GM12892 (cell line): ENCODE measurements at regions not wholly inside any gene's neighbourhood (a gene's known extent, or its start where the extent isn't known, plus 50 kb on each side); places are given as distances from the start of the nearest gene placed in this dataset.

ENCODE experiments used
- DNase-seq: peaks from one replicate; pipeline ENCODE4 v3.0.0; 2011; ENCODE audit not compliant: insufficient read length
- FAIRE-seq: peaks from 2 replicates; lab custom pipeline; 2011; peaks lifted over from hg19 to GRCh38; lab: Jason Lieb, UNC
- POLR2A ChIP-seq: IDR thresholded peaks from 2 replicates; pipeline ENCODE4 v1.6.1; 2011; ENCODE audit warnings: low read depth, low read length, control low read depth
- POLR2AphosphoS5 ChIP-seq: IDR thresholded peaks from 2 replicates; pipeline ENCODE4 v1.6.1; 2011; ENCODE audit warnings: low read depth, low read length, control low read depth
- TAF1 ChIP-seq: IDR thresholded peaks from 2 replicates; pipeline ENCODE4 v1.6.1; 2011; ENCODE audit warnings: low read depth, mild to moderate bottlenecking, control low read depth, low read length, borderline replicate concordance

- no peak for TF ChIP-seq POLR2AphosphoS5
- TF ChIP-seq TAF1, result no peak
- no peak for TF ChIP-seq POLR2A
- no peak for FAIRE-seq
- DNase-seq, result no peak
Measured at GRCh38 chr2:42933824-42934254, 141.5 kb upstream of the HAAO start.

GRCh38 chr2:42932271-42933151 is 140.1 kb upstream of the HAAO start:
- TF ChIP-seq POLR2A, result no peak
- no peak for TF ChIP-seq TAF1
- no peak for TF ChIP-seq POLR2AphosphoS5
- DNase-seq (no peak), FAIRE-seq (no peak)

- FAIRE-seq (no peak), DNase-seq (no peak)
- TF ChIP-seq POLR2A (no peak), POLR2AphosphoS5 (no peak), TAF1 (no peak)
Measured at GRCh38 chr2:42931818-42932195, 139.4 kb upstream of the HAAO start.

GRCh38 chr2:42931146-42931817 is 138.9 kb upstream of the HAAO start:
- TF ChIP-seq TAF1 (no peak), POLR2AphosphoS5 (no peak), POLR2A (no peak)
- DNase-seq, result no peak
- FAIRE-seq, result no peak

GRCh38 chr2:42930025-42930581 is 137.7 kb upstream of the HAAO start:
- TF ChIP-seq TAF1 (no peak), POLR2A (no peak), POLR2AphosphoS5 (no peak)
- FAIRE-seq (no peak), DNase-seq (no peak)

- no peak for FAIRE-seq
- no peak for TF ChIP-seq POLR2AphosphoS5
- TF ChIP-seq POLR2A, result no peak
- TF ChIP-seq TAF1, result no peak
Measured at GRCh38 chr2:42929546-42930024, 137.2 kb upstream of the HAAO start.

GRCh38 chr2:42928692-42929545 is 136.5 kb upstream of the HAAO start:
- TF ChIP-seq POLR2A (no peak), TAF1 (no peak), POLR2AphosphoS5 (no peak)
- DNase-seq, result no peak
- no peak for FAIRE-seq

More at GRCh38 chr2:42929546-42930024, 137.2 kb upstream of the HAAO start:
- no peak for DNase-seq

- no peak for FAIRE-seq
Measured at GRCh38 chr2:42928161-42928691, 135.8 kb upstream of the HAAO start.

GRCh38 chr2:42927334-42928160 is 135.2 kb upstream of the HAAO start:
- DNase-seq, result no peak
- TF ChIP-seq POLR2AphosphoS5 (no peak), POLR2A (no peak), TAF1 (no peak)
- FAIRE-seq, result no peak

More at GRCh38 chr2:42928161-42928691, 135.8 kb upstream of the HAAO start:
- DNase-seq, result no peak
- TF ChIP-seq POLR2AphosphoS5, result no peak
- no peak for TF ChIP-seq POLR2A
- no peak for TF ChIP-seq TAF1
